Body of pancreas (tissue), 4 donors: ENCODE measurements at regions not wholly inside any gene's neighbourhood (a gene's known extent, or its start where the extent isn't known, plus 50 kb on each side); places are given as distances from the start of the nearest gene placed in this dataset.

ENCODE experiments used
- POLR2A ChIP-seq, 3 donors: fragments of 450-650 bp; IDR thresholded peaks; one replicate each; pipeline ENCODE4 v1.6.1; 2016; ENCODE audit warnings: antibody characterized with exemption in 3 of 3, mild to moderate bottlenecking in 2 of 3
- TF ChIP-seq, protein P1 (sequence below), 7 experiments: fragments of 450-650 bp in 4 of 7; fragments of 200-600 bp in 3 of 7; sonication (generic) in 3 of 7; IDR thresholded peaks; one replicate each; pipeline ENCODE4 v1.5.1; 2016 to 2019; ENCODE audit warnings: antibody characterized with exemption in 7 of 7

DNA sequence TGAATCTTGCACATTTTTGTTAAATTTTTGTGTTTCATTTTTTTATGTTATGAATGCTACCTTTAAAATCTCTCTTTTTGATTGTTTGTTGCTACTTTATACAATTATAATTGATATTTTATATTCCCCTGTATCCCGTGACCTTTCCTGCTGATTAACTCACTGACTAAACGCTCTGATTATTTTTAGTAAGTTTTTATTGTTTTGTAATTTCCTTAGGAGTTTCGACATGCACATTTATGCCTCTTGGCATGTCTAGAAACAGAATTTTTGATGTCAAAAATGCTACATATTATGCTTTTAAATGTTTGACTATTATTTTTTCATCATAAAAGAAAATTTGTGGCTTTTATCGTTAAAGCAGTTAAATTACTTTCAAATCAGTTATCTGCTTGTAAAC lies 1131.6 kb upstream of the TMEFF2 start:
- no peak for TF ChIP-seq POLR2A (IDR thresholded peaks at IDR 0.05)
- TF ChIP-seq, protein P1, sequence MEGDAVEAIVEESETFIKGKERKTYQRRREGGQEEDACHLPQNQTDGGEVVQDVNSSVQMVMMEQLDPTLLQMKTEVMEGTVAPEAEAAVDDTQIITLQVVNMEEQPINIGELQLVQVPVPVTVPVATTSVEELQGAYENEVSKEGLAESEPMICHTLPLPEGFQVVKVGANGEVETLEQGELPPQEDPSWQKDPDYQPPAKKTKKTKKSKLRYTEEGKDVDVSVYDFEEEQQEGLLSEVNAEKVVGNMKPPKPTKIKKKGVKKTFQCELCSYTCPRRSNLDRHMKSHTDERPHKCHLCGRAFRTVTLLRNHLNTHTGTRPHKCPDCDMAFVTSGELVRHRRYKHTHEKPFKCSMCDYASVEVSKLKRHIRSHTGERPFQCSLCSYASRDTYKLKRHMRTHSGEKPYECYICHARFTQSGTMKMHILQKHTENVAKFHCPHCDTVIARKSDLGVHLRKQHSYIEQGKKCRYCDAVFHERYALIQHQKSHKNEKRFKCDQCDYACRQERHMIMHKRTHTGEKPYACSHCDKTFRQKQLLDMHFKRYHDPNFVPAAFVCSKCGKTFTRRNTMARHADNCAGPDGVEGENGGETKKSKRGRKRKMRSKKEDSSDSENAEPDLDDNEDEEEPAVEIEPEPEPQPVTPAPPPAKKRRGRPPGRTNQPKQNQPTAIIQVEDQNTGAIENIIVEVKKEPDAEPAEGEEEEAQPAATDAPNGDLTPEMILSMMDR (IDR thresholded peaks at IDR 0.05): no peak
